Keratinocyte (primary cell): ENCODE measurements at regions not wholly inside any gene's neighbourhood (a gene's known extent, or its start where the extent isn't known, plus 50 kb on each side); places are given as distances from the start of the nearest gene placed in this dataset.

Experiments used
- DNase-seq: peaks from one replicate; pipeline ENCODE4 v3.0.0-alpha.2; 2011; ENCODE audit warnings: low read depth, missing footprints, low spot score
- FAIRE-seq: peaks from 2 replicates; lab custom pipeline; 2011; peaks lifted over from hg19 to GRCh38; lab: Jason Lieb, UNC
- H2AFZ ChIP-seq: 2 replicates; pipeline ENCODE4 v1.6.0; 2012; ENCODE audit warnings: low read length, control low read depth, inconsistent platforms; ENCODE audit not compliant: control insufficient read depth
- H3K27ac ChIP-seq: 2 replicates; pipeline ENCODE4 v1.5.1; 2011; ENCODE audit warnings: low read length; ENCODE audit not compliant: control insufficient read depth, insufficient read depth
- H3K27me3 ChIP-seq: 3 replicates; pipeline ENCODE4 v1.6.0; 2011; ENCODE audit warnings: low read length; ENCODE audit not compliant: control insufficient read depth, insufficient read depth; ENCODE audit errors: extremely low read depth
- H3K36me3 ChIP-seq, 2 experiments: 2 replicates in 1 of 2; 3 replicates in 1 of 2; pipeline ENCODE4 v1.5.1; 2011; ENCODE audit warnings: low read length in 2 of 2, mild to moderate bottlenecking in 1 of 2; ENCODE audit not compliant: control insufficient read depth in 2 of 2, insufficient read depth in 2 of 2; ENCODE audit errors: extremely low read depth in 1 of 2
- H3K4me1 ChIP-seq: 3 replicates; pipeline ENCODE4 v1.5.1; 2011; ENCODE audit warnings: low read length; ENCODE audit not compliant: control insufficient read depth, insufficient read depth; ENCODE audit errors: extremely low read depth
- H3K4me2 ChIP-seq: 3 replicates; pipeline ENCODE4 v1.6.0; 2011; ENCODE audit warnings: low read depth, low read length; ENCODE audit not compliant: control insufficient read depth, insufficient read depth; ENCODE audit errors: extremely low read depth
- H3K4me3 ChIP-seq, 3 experiments: fragments of 200-600 bp in 1 of 3; sonication (generic) in 1 of 3; 2 replicates in 2 of 3; 3 replicates in 1 of 3; pipeline ENCODE4 v1.5.1; 2011 to 2016; ENCODE audit warnings: low read length in 3 of 3, mild to moderate bottlenecking in 3 of 3, control low read depth in 2 of 3, inconsistent platforms in 1 of 3, low read depth in 1 of 3, mixed read lengths in 1 of 3, mixed run types in 1 of 3, moderate library complexity in 1 of 3; ENCODE audit not compliant: control insufficient read depth in 2 of 3, insufficient read depth in 2 of 3; ENCODE audit errors: extremely low read depth in 1 of 3
- H3K79me2 ChIP-seq: 2 replicates; pipeline ENCODE4 v1.6.0; 2012; ENCODE audit warnings: low read length; ENCODE audit not compliant: control insufficient read depth, insufficient read depth
- H3K9ac ChIP-seq: 3 replicates; pipeline ENCODE4 v1.6.0; 2011; ENCODE audit warnings: low read length; ENCODE audit not compliant: control insufficient read depth, insufficient read depth; ENCODE audit errors: extremely low read depth
- H3K9me1 ChIP-seq: 3 replicates; pipeline ENCODE4 v1.6.0; 2011; ENCODE audit warnings: low read length; ENCODE audit not compliant: control insufficient read depth, insufficient read depth; ENCODE audit errors: extremely low read depth
- H3K9me3 ChIP-seq: 2 replicates; pipeline ENCODE4 v1.5.1; 2012; ENCODE audit warnings: low read depth, low read length; ENCODE audit not compliant: control insufficient read depth
- H4K20me1 ChIP-seq: 3 replicates; pipeline ENCODE4 v1.6.0; 2011; ENCODE audit warnings: low read length; ENCODE audit not compliant: control insufficient read depth, insufficient read depth; ENCODE audit errors: extremely low read depth
- EZH2 ChIP-seq: IDR thresholded peaks from one replicate; pipeline ENCODE4 v1.6.1; 2012; ENCODE audit warnings: inconsistent platforms, mild to moderate bottlenecking, low read length, moderate library complexity
- dilution Hi-C: fragments of 300-500 bp; cut with MboI; formaldehyde crosslinking; loops from one replicate; pipeline ENCODE4 v1.7.0; 2020; ENCODE audit warnings: low sequenced_read_pairs; ENCODE audit not compliant: extremely low pct_ligation_motif_present
- TF ChIP-seq, protein P1 (sequence below), 3 experiments: IDR thresholded peaks in 1 of 3; conservative IDR thresholded peaks in 1 of 3; optimal IDR thresholded peaks in 1 of 3; 2 replicates in 2 of 3; 3 replicates in 1 of 3; pipeline versions ENCODE3 to v1.5.1; 2011; ENCODE audit warnings: low read length in 3 of 3, mild to moderate bottlenecking in 3 of 3, moderate library complexity in 2 of 3, control low read depth in 1 of 3, inconsistent platforms in 1 of 3; ENCODE audit not compliant: insufficient read depth in 2 of 3; ENCODE audit errors: extremely low read depth in 1 of 3

DNA sequence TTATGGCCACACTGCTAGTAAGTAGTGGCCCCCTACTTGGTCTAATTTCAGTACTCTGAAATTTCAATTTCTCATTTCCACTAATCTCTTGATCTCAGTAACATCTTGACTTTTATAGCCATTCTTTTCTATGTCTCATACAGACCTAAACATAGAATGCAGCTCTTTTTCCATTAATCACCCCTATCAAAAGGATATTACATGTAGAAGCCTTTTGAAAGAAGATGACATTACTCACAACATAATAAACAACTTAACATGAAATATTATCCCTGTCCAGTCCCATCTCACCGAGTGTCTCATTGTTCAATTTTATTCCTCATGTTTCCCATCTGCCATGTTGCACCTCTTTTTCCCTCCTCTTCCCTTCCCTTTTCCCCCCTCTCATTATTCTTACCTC is 81.1 kb upstream of the KLHL13 start:
- no peak for FAIRE-seq
- Histone ChIP-seq H3K36me3 (no peaks in the 10 kb centered on the region), H2AFZ (no peak overlapping the region), H3K9me3 (no peaks in the 10 kb centered on the region), H3K4me1 (no peaks in the 10 kb centered on the region), H3K79me2 (no peaks in the 10 kb centered on the region), H4K20me1 (no peaks in the 10 kb centered on the region), H3K4me2 (no peak overlapping the region), H3K27me3 (no peaks in the 10 kb centered on the region), H3K27ac (no peak overlapping the region), H3K9ac (no peak overlapping the region), H3K4me3 (no peak overlapping the region), H3K9me1 (no peaks in the 10 kb centered on the region)
- dilution Hi-C loops, result no loop called here
- no peak for TF ChIP-seq EZH2
- TF ChIP-seq, protein P1, sequence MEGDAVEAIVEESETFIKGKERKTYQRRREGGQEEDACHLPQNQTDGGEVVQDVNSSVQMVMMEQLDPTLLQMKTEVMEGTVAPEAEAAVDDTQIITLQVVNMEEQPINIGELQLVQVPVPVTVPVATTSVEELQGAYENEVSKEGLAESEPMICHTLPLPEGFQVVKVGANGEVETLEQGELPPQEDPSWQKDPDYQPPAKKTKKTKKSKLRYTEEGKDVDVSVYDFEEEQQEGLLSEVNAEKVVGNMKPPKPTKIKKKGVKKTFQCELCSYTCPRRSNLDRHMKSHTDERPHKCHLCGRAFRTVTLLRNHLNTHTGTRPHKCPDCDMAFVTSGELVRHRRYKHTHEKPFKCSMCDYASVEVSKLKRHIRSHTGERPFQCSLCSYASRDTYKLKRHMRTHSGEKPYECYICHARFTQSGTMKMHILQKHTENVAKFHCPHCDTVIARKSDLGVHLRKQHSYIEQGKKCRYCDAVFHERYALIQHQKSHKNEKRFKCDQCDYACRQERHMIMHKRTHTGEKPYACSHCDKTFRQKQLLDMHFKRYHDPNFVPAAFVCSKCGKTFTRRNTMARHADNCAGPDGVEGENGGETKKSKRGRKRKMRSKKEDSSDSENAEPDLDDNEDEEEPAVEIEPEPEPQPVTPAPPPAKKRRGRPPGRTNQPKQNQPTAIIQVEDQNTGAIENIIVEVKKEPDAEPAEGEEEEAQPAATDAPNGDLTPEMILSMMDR (optimal IDR thresholded peaks at IDR 0.05 in 1 of 3, IDR thresholded peaks at IDR 0.05 in 1 of 3, conservative IDR thresholded peaks at IDR 0.05 in 1 of 3; ENCODE audit: extremely low read depth in 1 of 3, insufficient read depth in 2 of 3, low read length in 3 of 3), result no peak
- no peak for DNase-seq

DNA sequence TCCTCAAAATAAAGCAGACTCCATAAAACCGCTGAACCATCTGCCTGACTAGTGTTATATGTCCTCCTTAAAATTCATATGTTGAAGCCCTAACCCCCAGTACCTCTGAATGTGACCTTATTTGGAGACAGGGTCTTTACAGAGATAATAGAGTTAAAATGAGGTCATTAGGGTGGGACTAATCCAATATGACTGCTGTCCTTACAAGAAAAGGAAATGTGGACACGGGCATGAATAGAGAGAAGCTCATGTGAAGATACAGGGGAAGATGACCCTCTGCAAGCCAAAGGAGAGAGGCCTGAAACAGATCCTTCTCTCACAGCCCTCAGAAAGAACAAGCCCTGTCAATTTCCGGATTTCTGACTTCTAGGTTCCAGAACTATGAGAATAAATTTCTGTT is 82.0 kb upstream of the KLHL13 start:
- no peak overlapping the region for H3K4me2 ChIP-seq
- dilution Hi-C loops, result no loop called here
- no peak for FAIRE-seq

More for the DNA sequence above, 82.0 kb upstream of the KLHL13 start:
- TF ChIP-seq, protein P1 (optimal IDR thresholded peaks at IDR 0.05 in 1 of 3, IDR thresholded peaks at IDR 0.05 in 1 of 3, conservative IDR thresholded peaks at IDR 0.05 in 1 of 3; ENCODE audit: extremely low read depth in 1 of 3, insufficient read depth in 2 of 3, low read length in 3 of 3), result no peak
- no peak for TF ChIP-seq EZH2
- Histone ChIP-seq H2AFZ (no peak overlapping the region), H4K20me1 (no peaks in the 10 kb centered on the region), H3K4me3 (no peak overlapping the region), H3K27me3 (no peaks in the 10 kb centered on the region), H3K9ac (no peak overlapping the region), H3K36me3 (no peaks in the 10 kb centered on the region), H3K4me1 (no peaks in the 10 kb centered on the region), H3K79me2 (no peaks in the 10 kb centered on the region), H3K27ac (no peak overlapping the region), H3K9me1 (no peaks in the 10 kb centered on the region), H3K9me3 (no peaks in the 10 kb centered on the region)
- no peak for DNase-seq
